Activated naive CD8-positive, alpha-beta T cell treated with anti-CD3 and anti-CD28 coated beads, Interleukin-2, amount 10 ng/mL, durations not matched to agents 7 days and 5 days (primary cell): ENCODE measurements at regions not wholly inside any gene's neighbourhood (a gene's known extent, or its start where the extent isn't known, plus 50 kb on each side); places are given as distances from the start of the nearest gene placed in this dataset.

Experiments used
- ATAC-seq: fragments of 150-1000 bp; cut with Tn5 transposase; one replicate; pipeline ENCODE4 v1.10.0; 2021; ENCODE audit warnings: low read depth, moderate library complexity
- POLR2A ChIA-PET: fragments of 350-600 bp; sonication (Branson Sonifier 250); formaldehyde crosslinking; loops from one replicate; lab custom pipeline; 2021; ENCODE audit warnings: antibody characterized with exemption; lab: Charles Lee
- DNase-seq: peaks from one replicate; pipeline ENCODE4 v3.0.0; 2021
- H3K27ac Mint-ChIP-seq: one replicate; pipeline ENCODE4 v1.8.0; 2022; ENCODE audit warnings: mild to moderate bottlenecking, mixed read lengths
- H3K27me3 Mint-ChIP-seq: one replicate; pipeline ENCODE4 v1.8.0; 2022; ENCODE audit warnings: mild to moderate bottlenecking, moderate library complexity, mixed read lengths
- H3K36me3 Mint-ChIP-seq: one replicate; pipeline ENCODE4 v1.8.0; 2021; ENCODE audit warnings: mild to moderate bottlenecking, mixed read lengths
- H3K4me1 Mint-ChIP-seq: one replicate; pipeline ENCODE4 v1.8.0; 2021; ENCODE audit warnings: mixed read lengths
- H3K4me3 Mint-ChIP-seq: one replicate; pipeline ENCODE4 v1.8.0; 2022; ENCODE audit warnings: mild to moderate bottlenecking, moderate library complexity, mixed read lengths
- H3K9me3 Mint-ChIP-seq: one replicate; pipeline ENCODE4 v1.8.0; 2021; ENCODE audit warnings: mixed read lengths

DNA sequence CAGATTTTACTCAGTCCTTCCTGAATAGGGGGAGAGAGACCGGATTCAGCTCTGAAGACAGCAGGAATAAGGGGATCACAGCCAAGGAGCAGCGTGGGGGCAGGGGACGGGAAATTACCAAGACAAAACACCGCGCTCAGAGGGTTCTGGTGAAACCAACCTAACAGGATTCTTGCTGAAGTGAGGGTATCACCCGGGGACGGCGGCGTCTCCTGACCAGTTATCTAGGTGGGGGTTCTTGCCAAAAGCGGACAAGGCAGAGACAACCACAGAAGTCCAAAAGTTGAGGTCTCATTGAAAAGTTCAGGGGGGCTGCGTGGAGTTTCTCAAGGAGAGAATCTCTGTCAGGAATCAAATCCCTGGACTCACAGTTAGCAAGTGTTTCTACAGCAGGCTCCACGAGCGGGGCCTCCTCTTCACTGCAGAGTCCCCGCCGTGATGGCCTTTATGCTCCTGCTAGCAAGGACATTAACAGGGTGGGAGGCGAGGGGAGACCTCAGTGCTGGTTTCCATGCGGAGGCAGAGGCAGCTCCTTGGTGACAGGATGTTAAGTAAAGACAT, 291.0 kb downstream of the BRD1 start:
- H3K27ac Mint-ChIP-seq, result no peak overlapping the region
- H3K4me3 Mint-ChIP-seq, result no peak overlapping the region
- H3K4me1 Mint-ChIP-seq, result no peaks in the 10 kb centered on the region
- no peaks in the 10 kb centered on the region for H3K27me3 Mint-ChIP-seq
- DNase-seq (peak; percentile 12), ATAC-seq (no peak)
- no peaks in the 10 kb centered on the region for H3K36me3 Mint-ChIP-seq
- POLR2A ChIA-PET, result no interaction called here
- H3K9me3 Mint-ChIP-seq, result no peaks in the 10 kb centered on the region

DNA sequence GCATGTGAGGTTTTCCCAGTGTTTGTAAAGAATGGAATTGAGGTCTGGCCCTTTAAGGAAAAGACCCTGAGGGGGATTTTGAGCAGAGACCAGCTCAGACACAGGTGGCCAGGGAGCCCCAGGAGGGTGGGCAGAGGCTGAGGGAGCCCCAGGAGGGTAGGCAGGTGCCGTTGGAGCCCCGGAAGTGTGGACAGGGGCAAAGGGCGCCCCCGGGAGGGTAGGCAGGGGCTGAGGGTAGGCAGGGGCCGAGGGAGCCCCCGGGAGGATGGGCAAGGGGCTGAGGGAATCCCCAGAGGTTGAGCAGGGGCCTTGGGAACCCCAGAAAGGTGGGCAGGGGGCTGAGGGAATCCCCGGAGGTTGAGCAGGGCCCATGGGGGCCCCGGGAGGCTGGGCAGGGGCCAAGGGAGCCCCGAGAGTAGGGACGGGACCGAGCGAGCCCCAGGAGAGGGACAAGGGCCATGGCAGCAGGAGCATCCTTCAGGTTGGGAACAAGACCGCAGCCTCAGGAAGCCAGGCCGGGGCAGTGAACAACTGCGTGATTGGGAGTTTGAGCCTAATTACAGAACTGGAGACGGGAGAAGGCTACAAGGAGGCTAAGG, 292.0 kb downstream of the BRD1 start:
- H3K27me3 Mint-ChIP-seq, result no peaks in the 10 kb centered on the region

DNA sequence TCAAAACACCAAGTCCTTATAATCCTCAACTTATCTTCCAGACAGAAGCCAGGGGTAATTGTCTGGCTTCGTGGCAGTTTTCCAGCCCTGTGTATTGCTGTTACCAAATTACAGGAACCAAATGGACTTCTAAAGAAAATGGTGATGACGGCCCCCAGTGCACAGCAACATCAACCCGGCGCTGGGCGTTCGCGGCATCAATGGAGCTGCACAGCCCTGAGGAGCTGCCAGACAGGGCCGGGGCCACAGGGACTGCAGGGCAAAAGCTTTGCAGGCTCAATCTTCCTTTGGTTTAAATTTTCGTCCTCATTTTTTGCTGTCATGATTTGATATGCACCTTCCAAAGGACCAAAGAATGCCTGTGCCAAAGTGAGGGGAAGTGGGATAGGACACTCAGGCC, 292.5 kb downstream of the BRD1 start:
- Mint-ChIP-seq H3K4me1 (no peaks in the 10 kb centered on the region), H3K4me3 (no peak overlapping the region), H3K27ac (no peak overlapping the region), H3K27me3 (no peaks in the 10 kb centered on the region), H3K9me3 (no peaks in the 10 kb centered on the region), H3K36me3 (no peaks in the 10 kb centered on the region)
- ATAC-seq (no peak), DNase-seq (peak; percentile 6)
- POLR2A ChIA-PET, result no interaction called here

More for the DNA sequence above, 292.0 kb downstream of the BRD1 start:
- Mint-ChIP-seq H3K27ac (no peak overlapping the region), H3K4me3 (no peak overlapping the region), H3K9me3 (no peaks in the 10 kb centered on the region), H3K36me3 (no peaks in the 10 kb centered on the region), H3K4me1 (no peaks in the 10 kb centered on the region)
- POLR2A ChIA-PET, result no interaction called here
- no peak for ATAC-seq
- DNase-seq, result peak; percentile 13

DNA sequence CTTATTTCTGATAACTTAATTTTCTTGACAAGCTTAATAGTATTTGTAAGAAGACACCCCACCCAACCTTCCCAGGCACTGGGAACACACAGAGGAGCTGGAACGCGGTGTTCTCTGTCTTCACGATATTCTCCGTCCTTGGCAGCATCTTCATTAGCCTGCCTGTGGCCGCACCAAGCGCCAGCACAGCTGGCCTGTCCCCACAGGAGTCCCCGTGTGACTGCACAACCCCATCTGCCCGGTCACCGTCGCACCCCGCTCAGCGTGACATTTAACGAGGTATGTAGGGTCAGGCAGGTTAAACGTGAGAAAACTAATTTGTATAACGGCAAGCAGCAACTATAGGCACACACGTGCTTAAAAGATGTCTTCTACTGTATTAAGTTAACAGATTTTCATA, 293.3 kb downstream of the BRD1 start:
- POLR2A ChIA-PET, result no interaction called here
- Mint-ChIP-seq H3K4me3 (no peak overlapping the region), H3K27ac (no peak overlapping the region), H3K9me3 (no peaks in the 10 kb centered on the region), H3K4me1 (no peaks in the 10 kb centered on the region), H3K27me3 (no peaks in the 10 kb centered on the region), H3K36me3 (no peaks in the 10 kb centered on the region)
- ATAC-seq (no peak), DNase-seq (peak; percentile 6)

GRCh38 chr22:49533886-49534285, 293.8 kb downstream of the BRD1 start:
- ATAC-seq, result no peak
- no peak overlapping the region for H3K27ac Mint-ChIP-seq

DNA sequence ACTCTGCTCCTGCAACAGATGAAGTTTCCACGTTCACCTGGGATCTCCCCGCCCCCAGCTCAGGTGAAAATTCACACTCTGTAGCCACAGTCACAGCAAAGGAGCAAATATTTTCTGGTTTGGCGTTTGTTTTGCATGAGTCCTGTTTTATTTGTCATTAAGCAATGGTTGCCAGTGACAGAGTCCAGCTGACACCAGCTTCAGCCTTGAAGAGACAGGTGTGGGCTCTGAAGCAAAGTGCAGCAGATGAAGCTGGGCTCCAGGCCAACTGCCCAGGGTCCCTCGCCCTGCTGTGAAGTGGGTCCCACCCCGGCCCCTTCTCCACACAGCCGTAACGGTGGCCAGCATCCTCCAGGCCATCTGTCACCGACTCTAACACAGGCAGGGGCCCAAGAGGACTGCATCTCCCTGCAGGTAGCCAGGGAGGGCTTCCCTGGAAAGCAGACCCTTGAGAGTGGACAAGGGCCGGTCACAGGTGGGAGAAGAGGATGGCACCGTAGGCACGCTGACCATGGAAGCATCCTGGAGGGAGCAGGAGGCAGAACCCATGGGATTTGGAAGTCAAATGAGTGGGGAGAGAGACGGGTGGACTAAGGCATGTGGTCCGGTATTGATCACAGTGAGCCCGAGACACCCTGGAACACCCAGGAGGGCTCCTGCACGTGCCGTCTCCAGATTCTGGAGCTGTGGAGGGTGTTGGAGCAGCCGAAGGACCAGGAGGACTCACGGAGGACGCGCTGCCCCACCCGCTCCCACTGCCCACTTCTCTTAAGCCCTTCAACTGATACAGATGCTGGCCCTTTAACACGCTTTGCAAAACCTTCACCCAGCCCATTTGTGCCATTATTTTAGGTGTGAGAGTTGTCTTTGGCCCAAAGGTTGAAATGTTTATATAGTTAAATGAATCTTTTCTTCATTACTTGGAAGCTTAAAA, 294.5 kb downstream of the BRD1 start:
- POLR2A ChIA-PET, result no interaction called here
- no peaks in the 10 kb centered on the region for H3K9me3 Mint-ChIP-seq
- H3K27ac Mint-ChIP-seq, result no peak overlapping the region
- no peaks in the 10 kb centered on the region for H3K27me3 Mint-ChIP-seq
- no peaks in the 10 kb centered on the region for H3K4me1 Mint-ChIP-seq
- H3K36me3 Mint-ChIP-seq, result no peaks in the 10 kb centered on the region
- no peak for ATAC-seq
- H3K4me3 Mint-ChIP-seq, result no peak overlapping the region
- no peak for DNase-seq

More at GRCh38 chr22:49533886-49534285, 293.8 kb downstream of the BRD1 start:
- Mint-ChIP-seq H3K36me3 (no peaks in the 10 kb centered on the region), H3K4me1 (no peaks in the 10 kb centered on the region), H3K9me3 (no peaks in the 10 kb centered on the region), H3K27me3 (no peaks in the 10 kb centered on the region), H3K4me3 (no peak overlapping the region)
- DNase-seq, result no peak
- POLR2A ChIA-PET, result no interaction called here

DNA sequence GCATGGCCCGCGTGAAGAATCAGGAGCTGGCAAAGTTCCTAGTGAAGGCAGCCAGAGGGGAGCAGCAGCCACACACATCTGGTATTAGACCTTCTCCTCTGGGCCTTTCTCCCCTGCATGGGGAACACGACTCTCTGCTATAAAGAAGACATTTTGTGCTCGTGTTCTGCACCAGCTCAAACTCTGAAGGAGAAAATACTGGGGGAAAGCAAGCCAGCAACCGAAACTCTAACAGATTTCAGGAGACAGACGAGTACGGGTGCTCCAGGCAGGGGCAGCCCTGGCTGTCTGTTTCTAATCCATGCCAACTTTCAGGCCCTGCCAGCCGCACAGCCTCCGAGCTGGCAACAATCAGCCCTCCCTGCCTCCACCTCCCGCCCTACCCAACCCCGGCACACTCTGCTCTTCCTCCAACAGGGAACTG, 296.3 kb downstream of the BRD1 start:
- H3K4me3 Mint-ChIP-seq, result no peak overlapping the region
- H3K27ac Mint-ChIP-seq, result no peak overlapping the region
- POLR2A ChIA-PET, result no interaction called here
- H3K9me3 Mint-ChIP-seq, result no peaks in the 10 kb centered on the region
- DNase-seq (no peak), ATAC-seq (no peak)
- H3K27me3 Mint-ChIP-seq, result no peaks in the 10 kb centered on the region
- peaks cover 2% of the 10 kb centered on the region for H3K4me1 Mint-ChIP-seq
- H3K36me3 Mint-ChIP-seq, result no peaks in the 10 kb centered on the region

- POLR2A ChIA-PET, result no interaction called here
- DNase-seq, result no peak
Measured at GRCh38 chr22:49530671-49531367, 296.9 kb downstream of the BRD1 start.

DNA sequence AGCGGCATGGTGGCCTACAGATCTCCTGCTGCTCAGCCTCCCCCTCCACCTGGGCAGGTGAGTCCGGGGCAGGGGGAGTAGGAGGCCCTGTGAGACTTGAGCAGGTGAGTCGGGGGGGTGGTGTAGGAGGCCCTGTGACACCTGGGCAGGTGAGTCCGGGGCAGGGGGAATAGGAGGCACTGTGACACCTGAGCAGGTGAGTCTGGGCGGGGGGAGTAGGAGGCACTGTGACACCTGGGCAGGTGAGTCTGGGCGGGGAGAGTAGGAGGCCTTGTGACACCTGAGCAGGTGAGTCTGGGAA, 299.3 kb downstream of the BRD1 start:
- no peak for ATAC-seq
- POLR2A ChIA-PET, result no interaction called here
- no peaks in the 10 kb centered on the region for H3K36me3 Mint-ChIP-seq
- no peaks in the 10 kb centered on the region for H3K27me3 Mint-ChIP-seq
- peaks cover 2% of the 10 kb centered on the region for H3K4me1 Mint-ChIP-seq
- H3K27ac Mint-ChIP-seq, result no peak overlapping the region
- no peaks in the 10 kb centered on the region for H3K9me3 Mint-ChIP-seq
- DNase-seq, result no peak
- no peak overlapping the region for H3K4me3 Mint-ChIP-seq

More at GRCh38 chr22:49530671-49531367, 296.9 kb downstream of the BRD1 start:
- Mint-ChIP-seq H3K36me3 (no peaks in the 10 kb centered on the region), H3K4me3 (no peak overlapping the region), H3K27ac (no peak overlapping the region), H3K27me3 (no peaks in the 10 kb centered on the region), H3K9me3 (no peaks in the 10 kb centered on the region), H3K4me1 (peaks cover 2% of the 10 kb centered on the region)
- ATAC-seq, result no peak

DNA sequence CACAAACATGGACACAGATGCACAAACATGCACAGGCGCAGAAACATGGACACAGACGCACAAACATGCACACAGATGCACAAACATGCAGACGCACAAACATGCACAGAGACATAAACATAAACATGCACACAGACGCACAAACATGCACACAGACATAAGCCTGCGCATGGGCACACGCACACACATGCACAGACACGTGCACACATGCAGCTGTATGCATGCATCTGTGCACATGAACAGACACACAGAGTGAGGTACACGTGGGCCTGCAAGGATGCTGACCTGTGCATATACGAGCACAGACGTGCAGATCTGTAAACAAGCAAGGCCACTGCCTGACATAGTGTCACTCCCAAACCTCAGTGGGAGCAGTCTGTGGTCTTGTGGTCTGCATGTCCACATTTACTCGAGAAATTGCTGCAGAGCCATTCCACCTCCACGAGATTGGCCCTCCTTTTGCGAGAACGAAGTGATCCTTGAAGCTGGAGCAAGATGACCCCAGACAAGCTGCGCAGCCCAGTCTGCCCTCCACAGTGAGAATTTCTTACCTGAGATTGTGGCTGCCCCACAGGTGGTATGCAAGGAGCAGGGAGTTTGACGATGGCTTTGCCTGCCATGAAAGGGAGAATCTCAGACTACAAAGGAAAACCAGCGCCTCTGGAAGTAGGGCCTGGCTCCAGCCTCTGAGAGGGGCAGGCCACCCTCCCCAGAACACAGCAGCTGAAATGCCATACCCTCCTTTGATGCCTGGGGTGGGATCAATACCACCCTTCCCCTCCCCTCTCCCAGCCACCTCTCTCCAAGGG, 299.9 kb downstream of the BRD1 start:
- H3K27me3 Mint-ChIP-seq, result no peaks in the 10 kb centered on the region
- POLR2A ChIA-PET, result no interaction called here
- H3K4me3 Mint-ChIP-seq, result no peak overlapping the region
- no peak overlapping the region for H3K27ac Mint-ChIP-seq
- no peaks in the 10 kb centered on the region for H3K36me3 Mint-ChIP-seq
- DNase-seq (no peak), ATAC-seq (no peak)
- peaks cover 2% of the 10 kb centered on the region for H3K4me1 Mint-ChIP-seq
- H3K9me3 Mint-ChIP-seq, result no peaks in the 10 kb centered on the region

- Mint-ChIP-seq H3K36me3 (no peaks in the 10 kb centered on the region), H3K27ac (no peak overlapping the region), H3K9me3 (no peaks in the 10 kb centered on the region), H3K4me3 (no peak overlapping the region), H3K4me1 (peaks cover 2% of the 10 kb centered on the region), H3K27me3 (no peaks in the 10 kb centered on the region)
- no peak for DNase-seq
- POLR2A ChIA-PET, result no interaction called here
- no peak for ATAC-seq
Measured at GRCh38 chr22:49525801-49526535, 301.7 kb downstream of the BRD1 start.

DNA sequence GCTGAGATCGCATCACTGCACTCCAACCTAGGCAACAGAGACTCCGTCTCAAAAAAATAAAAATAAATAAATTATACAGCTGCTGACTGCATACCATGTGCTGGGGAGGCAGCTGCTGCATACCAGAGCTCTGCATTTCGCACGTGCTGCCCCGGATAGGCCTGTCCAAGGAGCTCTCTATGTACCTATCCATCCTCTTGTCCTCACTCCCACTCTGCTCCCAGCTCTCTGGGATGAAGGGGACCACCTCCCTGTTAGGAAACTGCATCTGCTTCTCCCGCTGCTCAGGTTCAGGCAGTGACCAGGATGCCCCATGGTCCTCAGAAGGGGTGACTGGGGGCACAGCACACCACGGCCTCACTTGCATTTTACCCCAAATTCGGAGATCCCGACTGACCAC, 302.3 kb downstream of the BRD1 start:
- POLR2A ChIA-PET, result no interaction called here
- Mint-ChIP-seq H3K9me3 (no peaks in the 10 kb centered on the region), H3K4me1 (peaks cover 2% of the 10 kb centered on the region), H3K4me3 (no peak overlapping the region), H3K27me3 (no peaks in the 10 kb centered on the region), H3K27ac (no peak overlapping the region), H3K36me3 (no peaks in the 10 kb centered on the region)
- DNase-seq (no peak), ATAC-seq (no peak)
